Glutamatergic neuron (in vitro differentiated cells): ENCODE measurements at regions not wholly inside any gene's neighbourhood (a gene's known extent, or its start where the extent isn't known, plus 50 kb on each side); places are given as distances from the start of the nearest gene placed in this dataset.

Experiments
- DNase-seq: peaks from one replicate; pipeline ENCODE4 v3.0.0; 2022
- H3K27ac Mint-ChIP-seq: one replicate; pipeline ENCODE4 v1.8.0; 2020; ENCODE audit warnings: mild to moderate bottlenecking, mixed read lengths, inconsistent platforms; ENCODE audit not compliant: unreplicated experiment
- H3K27me3 Mint-ChIP-seq: one replicate; pipeline ENCODE4 v1.8.0; 2020; ENCODE audit warnings: mild to moderate bottlenecking, moderate library complexity, mixed read lengths, inconsistent platforms; ENCODE audit not compliant: unreplicated experiment
- H3K36me3 Mint-ChIP-seq: one replicate; pipeline ENCODE4 v1.8.0; 2020; ENCODE audit warnings: mild to moderate bottlenecking, mixed read lengths, inconsistent platforms; ENCODE audit not compliant: unreplicated experiment
- H3K4me1 Mint-ChIP-seq: one replicate; pipeline ENCODE4 v1.8.0; 2020; ENCODE audit warnings: mild to moderate bottlenecking, low read depth, mixed read lengths, inconsistent platforms; ENCODE audit not compliant: unreplicated experiment
- H3K4me3 Mint-ChIP-seq: one replicate; pipeline ENCODE4 v1.8.0; 2020; ENCODE audit warnings: mild to moderate bottlenecking, mixed read lengths, inconsistent platforms; ENCODE audit not compliant: unreplicated experiment
- H3K9me3 Mint-ChIP-seq: one replicate; pipeline ENCODE4 v1.8.0; 2020; ENCODE audit warnings: mild to moderate bottlenecking, moderate library complexity, mixed read lengths, inconsistent platforms; ENCODE audit not compliant: unreplicated experiment
- CTCF ChIP-seq: fragments of 200-600 bp; sonication (generic); IDR thresholded peaks from one replicate; pipeline ENCODE4 v1.5.0; 2021; ENCODE audit not compliant: partially characterized antibody, unreplicated experiment

GRCh38 chr3:13161021-13161759 is 88.0 kb upstream of the IQSEC1 start:
- Mint-ChIP-seq H3K36me3 (peaks cover 8% of the 10 kb centered on the region), H3K4me1 (peaks cover 20% of the 10 kb centered on the region), H3K27me3 (peaks cover 5% of the 10 kb centered on the region), H3K9me3 (peaks cover 4% of the 10 kb centered on the region), H3K4me3 (no peak overlapping the region), H3K27ac (no peak overlapping the region)
- no peak for TF ChIP-seq CTCF
- DNase-seq = no peak

- H3K27me3 Mint-ChIP-seq = peaks cover 4% of the 10 kb centered on the region
- peaks cover 20% of the 10 kb centered on the region for H3K4me1 Mint-ChIP-seq
- TF ChIP-seq CTCF = no peak
- H3K4me3 Mint-ChIP-seq = no peak overlapping the region
- DNase-seq = no peak
- H3K27ac Mint-ChIP-seq = no peak overlapping the region
- peaks cover 10% of the 10 kb centered on the region for H3K36me3 Mint-ChIP-seq
- H3K9me3 Mint-ChIP-seq = peaks cover 4% of the 10 kb centered on the region
Observed at GRCh38 chr3:13160619-13161018, 87.4 kb upstream of the IQSEC1 start.

GRCh38 chr3:13159890-13160289 is 86.7 kb upstream of the IQSEC1 start:
- TF ChIP-seq CTCF = no peak
- Mint-ChIP-seq H3K27me3 (peaks cover 2% of the 10 kb centered on the region), H3K4me1 (peaks cover 20% of the 10 kb centered on the region), H3K9me3 (peaks cover 6% of the 10 kb centered on the region), H3K27ac (no peak overlapping the region), H3K4me3 (no peak overlapping the region), H3K36me3 (peaks cover 10% of the 10 kb centered on the region)
- DNase-seq = no peak

GRCh38 chr3:13158871-13159270 is 85.6 kb upstream of the IQSEC1 start:
- no peak for DNase-seq
- Mint-ChIP-seq H3K27ac (no peak overlapping the region), H3K27me3 (peaks cover 2% of the 10 kb centered on the region), H3K36me3 (peaks cover 10% of the 10 kb centered on the region), H3K4me3 (no peak overlapping the region), H3K4me1 (peaks cover 20% of the 10 kb centered on the region), H3K9me3 (peaks cover 6% of the 10 kb centered on the region)
- no peak for TF ChIP-seq CTCF

GRCh38 chr3:13158408-13158807 is 85.2 kb upstream of the IQSEC1 start:
- H3K4me1 Mint-ChIP-seq = peaks cover 20% of the 10 kb centered on the region
- TF ChIP-seq CTCF = no peak
- DNase-seq = no peak

More at GRCh38 chr3:13158408-13158807, 85.2 kb upstream of the IQSEC1 start:
- Mint-ChIP-seq H3K27ac (no peak overlapping the region), H3K4me3 (no peak overlapping the region), H3K27me3 (peaks cover 5% of the 10 kb centered on the region), H3K9me3 (peaks cover 6% of the 10 kb centered on the region), H3K36me3 (peaks cover 10% of the 10 kb centered on the region)
